ENCODE measurements at regions not wholly inside any gene's neighbourhood (a gene's known extent, or its start where the extent isn't known, plus 50 kb on each side); places are given as distances from the start of the nearest gene placed in this dataset.

GRCh38 chr3:31232055-31233025 is 300.4 kb upstream of the STT3B start:
- H3K27ac ChIP-seq (ENCODE audit: low read length), result no peak overlapping the region
- H3K9me3 ChIP-seq (ENCODE audit: insufficient read depth, low read depth, low read length), result no peaks in the 10 kb centered on the region
- H3K9ac ChIP-seq (ENCODE audit: low read depth, low read length), result no peak overlapping the region
- H3K4me1 ChIP-seq (ENCODE audit: insufficient read depth, low read length), result no peaks in the 10 kb centered on the region
- H3K36me3 ChIP-seq (ENCODE audit: insufficient read depth, low read depth, low read length), result no peaks in the 10 kb centered on the region
- no peaks in the 10 kb centered on the region for H3K27me3 ChIP-seq (ENCODE audit: insufficient read depth, low read length)
- H3K4me3 ChIP-seq (ENCODE audit: low read length), result no peak overlapping the region

- H3K4me1 ChIP-seq (ENCODE audit: insufficient read depth, low read length), result no peaks in the 10 kb centered on the region
- no peaks in the 10 kb centered on the region for H3K27me3 ChIP-seq (ENCODE audit: insufficient read depth, low read length)
- no peak overlapping the region for H3K27ac ChIP-seq (ENCODE audit: low read length)
- no peak overlapping the region for H3K4me3 ChIP-seq (ENCODE audit: low read length)
- H3K9ac ChIP-seq (ENCODE audit: low read depth, low read length), result no peak overlapping the region
- H3K36me3 ChIP-seq (ENCODE audit: insufficient read depth, low read depth, low read length), result no peaks in the 10 kb centered on the region
- H3K9me3 ChIP-seq (ENCODE audit: insufficient read depth, low read depth, low read length), result no peaks in the 10 kb centered on the region
Measured at GRCh38 chr3:31234145-31234544, 298.6 kb upstream of the STT3B start.

- H3K9me3 ChIP-seq (ENCODE audit: insufficient read depth, low read depth, low read length), result no peaks in the 10 kb centered on the region
- no peaks in the 10 kb centered on the region for H3K27me3 ChIP-seq (ENCODE audit: insufficient read depth, low read length)
- no peak overlapping the region for H3K27ac ChIP-seq (ENCODE audit: low read length)
- no peaks in the 10 kb centered on the region for H3K36me3 ChIP-seq (ENCODE audit: insufficient read depth, low read depth, low read length)
- H3K4me1 ChIP-seq (ENCODE audit: insufficient read depth, low read length), result no peaks in the 10 kb centered on the region
- no peak overlapping the region for H3K9ac ChIP-seq (ENCODE audit: low read depth, low read length)
- H3K4me3 ChIP-seq (ENCODE audit: low read length), result no peak overlapping the region
Measured at GRCh38 chr3:31235062-31235700, 297.5 kb upstream of the STT3B start.

GRCh38 chr3:31237887-31238286 is 294.8 kb upstream of the STT3B start:
- H3K9me3 ChIP-seq (ENCODE audit: insufficient read depth, low read depth, low read length), result no peaks in the 10 kb centered on the region
- no peak overlapping the region for H3K4me3 ChIP-seq (ENCODE audit: low read length)
- no peak overlapping the region for H3K27ac ChIP-seq (ENCODE audit: low read length)
- no peak overlapping the region for H3K9ac ChIP-seq (ENCODE audit: low read depth, low read length)
- H3K4me1 ChIP-seq (ENCODE audit: insufficient read depth, low read length), result 0 out of 2 replicates have a peak, but pooled peaks cover 2% of the 10 kb centered on the region
- H3K36me3 ChIP-seq (ENCODE audit: insufficient read depth, low read depth, low read length), result no peaks in the 10 kb centered on the region
- H3K27me3 ChIP-seq (ENCODE audit: insufficient read depth, low read length), result no peaks in the 10 kb centered on the region

- no peak overlapping the region for H3K27ac ChIP-seq (ENCODE audit: low read length)
- H3K4me3 ChIP-seq (ENCODE audit: low read length), result no peak overlapping the region
- H3K9me3 ChIP-seq (ENCODE audit: insufficient read depth, low read depth, low read length), result no peaks in the 10 kb centered on the region
- no peaks in the 10 kb centered on the region for H3K27me3 ChIP-seq (ENCODE audit: insufficient read depth, low read length)
- no peaks in the 10 kb centered on the region for H3K36me3 ChIP-seq (ENCODE audit: insufficient read depth, low read depth, low read length)
- H3K4me1 ChIP-seq (ENCODE audit: insufficient read depth, low read length), result 0 out of 2 replicates have a peak, but pooled peaks cover 2% of the 10 kb centered on the region
- no peak overlapping the region for H3K9ac ChIP-seq (ENCODE audit: low read depth, low read length)
Measured at GRCh38 chr3:31240013-31240412, 292.7 kb upstream of the STT3B start.

GRCh38 chr3:31240466-31240865 is 292.3 kb upstream of the STT3B start:
- no peak overlapping the region for H3K4me3 ChIP-seq (ENCODE audit: low read length)
- H3K27me3 ChIP-seq (ENCODE audit: insufficient read depth, low read length), result no peaks in the 10 kb centered on the region
- H3K9me3 ChIP-seq (ENCODE audit: insufficient read depth, low read depth, low read length), result no peaks in the 10 kb centered on the region
- 0 out of 2 replicates have a peak, but pooled peaks cover 2% of the 10 kb centered on the region for H3K4me1 ChIP-seq (ENCODE audit: insufficient read depth, low read length)
- no peak overlapping the region for H3K9ac ChIP-seq (ENCODE audit: low read depth, low read length)
- H3K27ac ChIP-seq (ENCODE audit: low read length), result no peak overlapping the region
- H3K36me3 ChIP-seq (ENCODE audit: insufficient read depth, low read depth, low read length), result no peaks in the 10 kb centered on the region

GRCh38 chr3:31240874-31241273 is 291.9 kb upstream of the STT3B start:
- Histone ChIP-seq H3K9ac (ENCODE audit: low read depth, low read length) (no peak overlapping the region), H3K9me3 (ENCODE audit: insufficient read depth, low read depth, low read length) (no peaks in the 10 kb centered on the region), H3K4me3 (ENCODE audit: low read length) (no peak overlapping the region), H3K36me3 (ENCODE audit: insufficient read depth, low read depth, low read length) (no peaks in the 10 kb centered on the region), H3K4me1 (ENCODE audit: insufficient read depth, low read length) (0 out of 2 replicates have a peak, but pooled peaks cover 2% of the 10 kb centered on the region), H3K27me3 (ENCODE audit: insufficient read depth, low read length) (no peaks in the 10 kb centered on the region), H3K27ac (ENCODE audit: low read length) (no peak overlapping the region)

- H3K27ac ChIP-seq (ENCODE audit: low read length), result no peak overlapping the region
- no peak overlapping the region for H3K9ac ChIP-seq (ENCODE audit: low read depth, low read length)
- no peak overlapping the region for H3K4me3 ChIP-seq (ENCODE audit: low read length)
- H3K27me3 ChIP-seq (ENCODE audit: insufficient read depth, low read length), result no peaks in the 10 kb centered on the region
- 0 out of 2 replicates have a peak, but pooled peaks cover 2% of the 10 kb centered on the region for H3K4me1 ChIP-seq (ENCODE audit: insufficient read depth, low read length)
- H3K36me3 ChIP-seq (ENCODE audit: insufficient read depth, low read depth, low read length), result no peaks in the 10 kb centered on the region
- H3K9me3 ChIP-seq (ENCODE audit: insufficient read depth, low read depth, low read length), result no peaks in the 10 kb centered on the region
Measured at GRCh38 chr3:31241533-31241932, 291.2 kb upstream of the STT3B start.

GRCh38 chr3:31242026-31242960 is 290.4 kb upstream of the STT3B start:
- H3K27ac ChIP-seq (ENCODE audit: low read length), result no peak overlapping the region
- H3K27me3 ChIP-seq (ENCODE audit: insufficient read depth, low read length), result no peaks in the 10 kb centered on the region
- no peak overlapping the region for H3K9ac ChIP-seq (ENCODE audit: low read depth, low read length)
- H3K4me1 ChIP-seq (ENCODE audit: insufficient read depth, low read length), result peaks cover 2% of the 10 kb centered on the region; the same call in 1 of the 2 replicates
- H3K4me3 ChIP-seq (ENCODE audit: low read length), result no peak overlapping the region
- H3K9me3 ChIP-seq (ENCODE audit: insufficient read depth, low read depth, low read length), result no peaks in the 10 kb centered on the region
- no peaks in the 10 kb centered on the region for H3K36me3 ChIP-seq (ENCODE audit: insufficient read depth, low read depth, low read length)

- Histone ChIP-seq H3K27ac (ENCODE audit: low read length) (no peak overlapping the region), H3K4me1 (ENCODE audit: insufficient read depth, low read length) (peaks cover 10% of the 10 kb centered on the region), H3K4me3 (ENCODE audit: low read length) (no peak overlapping the region), H3K9me3 (ENCODE audit: insufficient read depth, low read depth, low read length) (no peaks in the 10 kb centered on the region), H3K27me3 (ENCODE audit: insufficient read depth, low read length) (no peaks in the 10 kb centered on the region), H3K9ac (ENCODE audit: low read depth, low read length) (no peak overlapping the region), H3K36me3 (ENCODE audit: insufficient read depth, low read depth, low read length) (no peaks in the 10 kb centered on the region)
Measured at GRCh38 chr3:31244929-31245817, 287.6 kb upstream of the STT3B start.

Data from iPS-20b (cell line).